ENCODE measurements at regions not wholly inside any gene's neighbourhood (a gene's known extent, or its start where the extent isn't known, plus 50 kb on each side); places are given as distances from the start of the nearest gene placed in this dataset.
"Not testable (repeated sequence)": the region's sequence is repeated elsewhere in the genome, so short reads cannot be mapped to it uniquely, and the experiment has no call there.

DNA sequence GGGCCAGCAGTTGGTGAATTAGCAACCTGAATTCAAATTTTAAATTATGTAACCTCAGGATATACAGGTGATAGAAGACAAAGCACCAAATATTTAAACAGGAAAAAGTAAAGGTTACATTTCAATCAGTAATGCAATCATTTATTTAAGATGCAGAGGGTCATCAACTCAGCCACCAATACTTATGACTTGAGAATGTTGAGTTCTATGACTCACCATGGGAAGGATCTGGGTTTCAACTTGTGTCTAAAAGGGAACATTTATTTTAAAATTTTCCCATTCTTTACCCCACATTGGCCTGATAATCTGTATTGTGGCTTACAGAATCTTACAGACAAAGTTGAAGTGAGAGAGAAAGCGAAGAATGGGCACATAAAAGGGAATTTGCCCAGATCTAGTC is 418.0 kb downstream of the NDFIP2 start:
- no peak for DNase-seq
- TF ChIP-seq, protein P1, sequence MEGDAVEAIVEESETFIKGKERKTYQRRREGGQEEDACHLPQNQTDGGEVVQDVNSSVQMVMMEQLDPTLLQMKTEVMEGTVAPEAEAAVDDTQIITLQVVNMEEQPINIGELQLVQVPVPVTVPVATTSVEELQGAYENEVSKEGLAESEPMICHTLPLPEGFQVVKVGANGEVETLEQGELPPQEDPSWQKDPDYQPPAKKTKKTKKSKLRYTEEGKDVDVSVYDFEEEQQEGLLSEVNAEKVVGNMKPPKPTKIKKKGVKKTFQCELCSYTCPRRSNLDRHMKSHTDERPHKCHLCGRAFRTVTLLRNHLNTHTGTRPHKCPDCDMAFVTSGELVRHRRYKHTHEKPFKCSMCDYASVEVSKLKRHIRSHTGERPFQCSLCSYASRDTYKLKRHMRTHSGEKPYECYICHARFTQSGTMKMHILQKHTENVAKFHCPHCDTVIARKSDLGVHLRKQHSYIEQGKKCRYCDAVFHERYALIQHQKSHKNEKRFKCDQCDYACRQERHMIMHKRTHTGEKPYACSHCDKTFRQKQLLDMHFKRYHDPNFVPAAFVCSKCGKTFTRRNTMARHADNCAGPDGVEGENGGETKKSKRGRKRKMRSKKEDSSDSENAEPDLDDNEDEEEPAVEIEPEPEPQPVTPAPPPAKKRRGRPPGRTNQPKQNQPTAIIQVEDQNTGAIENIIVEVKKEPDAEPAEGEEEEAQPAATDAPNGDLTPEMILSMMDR (IDR thresholded peaks at IDR 0.05) = no peak
- Mint-ChIP-seq H3K36me3 (ENCODE audit: low read depth) (peaks cover 10% of the 10 kb centered on the region; the same call in 1 of the 2 replicates), H3K4me3 (no peak overlapping the region), H3K27ac (no peak overlapping the region), H3K9me3 (no peaks in the 10 kb centered on the region), H3K4me1 (ENCODE audit: low read depth) (peaks cover 30% of the 10 kb centered on the region), H3K27me3 (ENCODE audit: insufficient read depth) (no peaks in the 10 kb centered on the region)

- Mint-ChIP-seq H3K36me3 (ENCODE audit: low read depth) (peaks cover 10% of the 10 kb centered on the region; the same call in 1 of the 2 replicates), H3K9me3 (no peaks in the 10 kb centered on the region)
- TF ChIP-seq, protein P1 (IDR thresholded peaks at IDR 0.05) = no peak
These were observed 417.4 kb downstream of the NDFIP2 start for GRCh38 chr13:79898202-79898826.

GRCh38 chr13:79896851-79897250 is 415.9 kb downstream of the NDFIP2 start:
- H3K36me3 Mint-ChIP-seq (ENCODE audit: low read depth) = peaks cover 10% of the 10 kb centered on the region
- H3K4me3 Mint-ChIP-seq = no peak overlapping the region
- H3K9me3 Mint-ChIP-seq = no peaks in the 10 kb centered on the region
- no peaks in the 10 kb centered on the region for H3K27me3 Mint-ChIP-seq (ENCODE audit: insufficient read depth)
- H3K4me1 Mint-ChIP-seq (ENCODE audit: low read depth) = peaks cover 21% of the 10 kb centered on the region
- no peak overlapping the region for H3K27ac Mint-ChIP-seq
- TF ChIP-seq, protein P1 (IDR thresholded peaks at IDR 0.05) = no peak
- DNase-seq = no peak

More at GRCh38 chr13:79898202-79898826, 417.4 kb downstream of the NDFIP2 start:
- Mint-ChIP-seq H3K27me3 (ENCODE audit: insufficient read depth) (no peaks in the 10 kb centered on the region), H3K4me3 (no peak overlapping the region), H3K4me1 (ENCODE audit: low read depth) (peaks cover 30% of the 10 kb centered on the region), H3K27ac (no peak overlapping the region)
- no peak for DNase-seq

DNA sequence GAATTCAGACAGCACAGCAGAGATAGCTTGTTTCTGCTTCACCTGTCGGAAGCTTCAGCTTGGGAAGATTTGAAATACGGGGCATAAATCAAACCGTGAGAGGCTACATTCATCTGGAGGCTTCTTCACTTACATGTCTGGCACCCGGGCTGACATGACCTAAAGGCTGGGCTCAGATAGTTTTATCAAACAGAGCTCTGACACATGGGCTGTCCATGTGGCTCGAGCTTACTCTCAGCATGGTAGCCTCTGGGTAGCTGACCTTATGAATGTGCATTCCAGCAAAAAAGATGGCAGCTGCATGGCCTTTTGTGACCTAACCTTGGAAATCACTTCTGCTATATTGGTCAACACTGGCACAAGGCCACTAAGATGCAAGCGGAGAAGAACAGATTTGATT is 414.5 kb downstream of the NDFIP2 start:
- H3K9me3 Mint-ChIP-seq = no peaks in the 10 kb centered on the region; the same call in 1 of the 2 replicates
- TF ChIP-seq, protein P1 (IDR thresholded peaks at IDR 0.05) = no peak
- no peak for DNase-seq
- H3K27ac Mint-ChIP-seq = no peak overlapping the region
- no peaks in the 10 kb centered on the region for H3K27me3 Mint-ChIP-seq (ENCODE audit: insufficient read depth)
- H3K4me1 Mint-ChIP-seq (ENCODE audit: low read depth) = peaks cover 7% of the 10 kb centered on the region
- no peak overlapping the region for H3K4me3 Mint-ChIP-seq
- peaks cover 11% of the 10 kb centered on the region for H3K36me3 Mint-ChIP-seq (ENCODE audit: low read depth)

DNA sequence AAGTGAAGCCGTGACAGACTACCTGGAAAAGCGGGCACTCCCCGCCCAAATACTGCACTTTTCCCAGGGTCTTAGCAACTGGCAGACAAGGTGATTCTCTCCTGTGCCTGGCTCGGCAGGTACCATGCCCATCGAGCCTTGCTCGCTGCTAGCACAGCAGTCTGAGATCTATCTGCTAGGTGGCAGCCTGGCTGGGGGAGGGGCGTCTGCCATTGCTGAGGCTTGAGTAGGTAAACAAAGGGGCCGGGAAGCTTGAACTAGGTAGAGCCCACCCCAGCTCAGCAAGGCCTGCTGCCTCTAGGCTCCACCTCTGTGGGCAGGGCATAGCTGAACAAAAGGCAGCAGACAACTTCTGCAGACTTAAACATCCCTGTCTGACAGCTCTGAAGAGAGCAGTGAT is 406.3 kb downstream of the NDFIP2 start:
- H3K4me1 Mint-ChIP-seq (ENCODE audit: low read depth); H3K27ac Mint-ChIP-seq; H3K4me3 Mint-ChIP-seq; H3K27me3 Mint-ChIP-seq (ENCODE audit: insufficient read depth); DNase-seq; H3K9me3 Mint-ChIP-seq: not testable (repeated sequence)
- H3K36me3 Mint-ChIP-seq (ENCODE audit: low read depth) = peaks cover 11% of the 10 kb centered on the region

DNA sequence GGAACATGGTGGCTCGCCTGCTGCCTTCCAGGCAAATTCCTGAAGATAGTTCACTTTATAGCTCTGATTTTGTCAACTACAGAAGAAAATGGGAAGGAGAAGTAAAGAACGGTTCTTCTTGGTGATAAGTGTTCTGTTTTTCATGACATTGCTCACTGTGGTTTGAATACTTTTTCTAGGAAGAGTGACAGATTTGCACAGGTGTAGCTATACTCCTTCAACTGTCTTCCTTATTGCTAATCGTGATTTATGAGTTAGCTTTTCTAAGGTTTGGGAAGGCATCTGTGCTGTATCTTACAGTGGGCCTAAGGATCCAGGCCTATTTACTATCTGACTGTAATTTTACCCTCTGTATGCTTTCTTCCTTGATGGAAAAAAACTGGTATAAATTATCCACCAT is 405.6 kb downstream of the NDFIP2 start:
- Mint-ChIP-seq H3K27ac (no peak overlapping the region), H3K4me1 (ENCODE audit: low read depth) (no peaks in the 10 kb centered on the region), H3K4me3 (no peak overlapping the region), H3K27me3 (ENCODE audit: insufficient read depth) (no peaks in the 10 kb centered on the region), H3K36me3 (ENCODE audit: low read depth) (peaks cover 9% of the 10 kb centered on the region), H3K9me3 (no peaks in the 10 kb centered on the region; the same call in 1 of the 2 replicates)
- TF ChIP-seq, protein P1 (IDR thresholded peaks at IDR 0.05) = no peak
- DNase-seq = no peak

Measured in HFFc6 (cell line).